SK-MEL-5 (cell line): ENCODE measurements at regions not wholly inside any gene's neighbourhood (a gene's known extent, or its start where the extent isn't known, plus 50 kb on each side); places are given as distances from the start of the nearest gene placed in this dataset.

Experiments
- DNase-seq: peaks from one replicate; pipeline ENCODE4 v3.0.0-alpha.2; 2016; ENCODE audit warnings: low read depth, low spot score
- in situ Hi-C: cut with HindIII; loops from 2 replicates; pipeline ENCODE4 v1.10.0; 2016; ENCODE audit warnings: low sequenced_read_pairs, high pct_unique_total_duplicates, low pct_unique_long_range_greater_than_20kb
- small RNA-seq, 2 experiments: library from RNA; depleted of rRNA; stranded (forward); fragments of <200 nt; gene quantifications; one replicate each; pipeline ENCODE3, GENCODE V24; 2014

GRCh38 chr17:10888858-10889257, 51.0 kb upstream of the PIRT start:
- in situ Hi-C loops = no loop called here
- DNase-seq = no peak

Small RNA genes in the stretch of these regions (small RNA-seq; reads per million reads assigned to genes)
- gene RN7SL601P = 0 reads per million in 2 experiments
